ENCODE measurements at regions not wholly inside any gene's neighbourhood (a gene's known extent, or its start where the extent isn't known, plus 50 kb on each side); places are given as distances from the start of the nearest gene placed in this dataset.

DNA sequence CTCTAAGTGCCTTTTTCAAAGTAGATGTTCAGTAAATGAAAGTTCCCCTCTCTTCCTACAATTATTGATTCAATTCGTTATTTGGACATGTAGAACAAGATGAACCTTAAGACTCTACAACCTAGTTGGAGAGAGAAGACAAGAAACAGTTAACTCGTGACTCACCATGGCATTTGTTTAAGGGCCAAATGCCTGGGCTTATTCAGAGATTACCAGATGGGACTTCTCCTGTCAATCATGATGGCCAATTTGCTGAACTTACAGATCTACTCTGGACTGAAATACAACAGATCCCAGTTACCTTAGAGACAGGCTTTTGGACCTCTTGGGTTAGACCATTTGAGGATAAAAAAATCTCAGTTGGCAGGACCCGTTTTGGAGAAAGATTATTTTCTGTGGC, 93.5 kb downstream of the C1orf94 start:
- no peak for DNase-seq

DNA sequence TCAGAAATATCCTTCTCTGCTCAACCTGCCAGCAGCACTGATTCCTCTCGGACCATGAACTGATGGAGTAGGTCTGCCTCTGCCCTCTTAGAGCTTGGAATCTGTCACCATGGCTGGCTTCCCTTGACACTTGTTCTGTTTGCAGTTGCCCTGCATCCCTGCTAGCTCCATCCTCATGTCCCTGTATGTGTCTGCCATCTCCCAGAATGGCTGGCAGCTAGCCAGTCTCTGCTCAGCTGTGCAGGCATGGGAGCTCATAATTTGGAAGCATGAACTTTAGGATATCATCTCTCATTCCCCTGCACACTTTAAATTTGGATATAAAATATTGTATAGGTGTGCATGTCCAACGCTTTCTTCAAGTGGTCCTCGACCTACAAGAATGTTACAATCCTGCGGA, 95.4 kb downstream of the C1orf94 start:
- DNase-seq: no peak

DNA sequence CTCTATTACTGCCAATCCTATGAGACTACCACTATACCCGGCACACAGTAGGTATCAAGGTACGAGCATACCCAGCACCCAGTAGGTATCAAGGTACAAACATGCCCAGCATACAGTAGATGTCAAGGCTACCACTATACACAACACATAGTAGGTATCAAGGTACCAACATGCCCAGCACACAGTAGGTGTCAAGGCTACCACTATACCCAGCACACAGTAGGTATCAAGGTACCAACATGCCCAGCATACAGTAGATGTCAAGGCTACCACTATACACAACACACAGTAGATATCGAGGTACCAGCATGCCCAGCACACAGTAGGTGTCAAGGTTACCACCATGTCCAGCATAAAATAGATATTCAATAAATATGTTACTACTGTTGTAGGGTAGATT, 98.4 kb downstream of the C1orf94 start:
- DNase-seq: no peak

DNA sequence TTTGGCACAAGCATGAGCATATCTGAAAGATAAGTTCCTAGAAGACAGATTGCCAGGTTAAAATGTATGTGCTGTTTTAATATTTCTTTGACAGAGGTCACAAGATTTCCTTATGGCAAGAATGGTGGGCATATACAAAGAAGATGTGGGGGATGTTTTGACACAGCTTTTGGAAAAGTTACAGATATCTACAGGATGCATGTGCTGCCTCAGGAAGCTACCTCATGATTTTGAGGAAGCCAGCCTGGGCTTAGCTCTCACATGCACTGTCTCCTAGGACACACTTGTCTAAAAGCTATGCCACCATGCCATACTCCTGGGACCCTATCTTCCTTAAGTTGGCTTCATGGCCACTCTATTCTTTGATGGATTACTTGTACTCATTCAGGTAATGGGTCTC, 99.9 kb downstream of the C1orf94 start:
- no peak for DNase-seq

DNA sequence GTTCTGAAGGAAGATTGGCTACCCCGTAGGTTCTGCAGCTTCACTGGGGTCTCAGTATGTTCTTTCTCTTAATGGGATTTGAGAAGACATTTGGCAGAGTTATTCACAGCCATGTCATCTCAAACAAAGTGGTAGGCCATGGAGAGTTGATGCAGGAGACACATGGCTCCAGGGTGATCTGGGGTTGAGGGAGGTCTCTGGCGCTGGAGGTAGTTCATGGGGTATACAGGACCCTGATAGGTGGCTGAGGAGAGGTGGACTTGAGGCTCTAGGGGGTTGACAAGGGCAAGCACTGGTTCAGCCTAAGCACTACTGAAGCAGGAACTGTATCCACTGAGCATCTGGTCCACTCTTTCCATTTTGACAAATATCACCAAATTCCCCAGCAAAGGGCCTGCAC, 100.4 kb downstream of the C1orf94 start:
- no peak for DNase-seq

DNA sequence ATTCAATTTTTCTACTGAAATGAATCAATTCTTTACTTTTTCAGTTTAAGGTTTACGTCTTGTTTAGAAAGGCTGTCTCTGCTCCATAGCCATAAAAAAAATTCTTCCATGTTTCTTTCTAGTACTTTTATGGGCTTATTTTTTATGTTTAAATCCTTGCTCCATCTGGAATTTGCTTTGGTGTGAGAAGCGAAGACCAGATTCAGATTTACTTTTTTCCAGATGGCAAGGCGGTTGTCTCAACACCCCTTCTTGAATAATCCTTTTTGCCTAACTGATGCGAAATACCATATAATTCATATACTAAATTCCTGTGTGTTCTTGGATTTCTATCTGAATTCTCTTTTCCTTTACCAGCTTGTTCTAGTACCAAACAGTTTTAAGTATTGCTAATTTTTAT, 101.5 kb downstream of the C1orf94 start:
- no peak for DNase-seq

DNA sequence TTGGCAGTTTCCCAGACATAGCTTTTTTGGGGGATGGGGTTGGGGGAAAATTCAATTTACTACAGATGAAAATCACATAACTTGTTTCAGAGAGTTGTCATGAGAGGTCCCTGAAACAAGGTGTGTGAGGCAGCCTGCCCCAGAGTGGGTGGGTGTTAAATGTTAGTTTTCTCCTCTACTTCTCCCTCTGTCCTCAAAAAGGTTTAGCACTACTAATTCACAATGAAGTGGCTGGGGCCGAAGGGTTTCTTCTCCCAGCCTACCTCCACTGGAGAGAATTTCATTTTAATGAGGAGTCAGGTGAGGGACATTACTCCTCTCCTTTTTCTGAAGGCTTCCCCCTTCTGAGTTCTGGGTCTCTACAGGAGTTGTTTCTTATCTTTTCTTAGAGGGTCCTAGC, 103.3 kb downstream of the C1orf94 start:
- DNase-seq: no peak

DNA sequence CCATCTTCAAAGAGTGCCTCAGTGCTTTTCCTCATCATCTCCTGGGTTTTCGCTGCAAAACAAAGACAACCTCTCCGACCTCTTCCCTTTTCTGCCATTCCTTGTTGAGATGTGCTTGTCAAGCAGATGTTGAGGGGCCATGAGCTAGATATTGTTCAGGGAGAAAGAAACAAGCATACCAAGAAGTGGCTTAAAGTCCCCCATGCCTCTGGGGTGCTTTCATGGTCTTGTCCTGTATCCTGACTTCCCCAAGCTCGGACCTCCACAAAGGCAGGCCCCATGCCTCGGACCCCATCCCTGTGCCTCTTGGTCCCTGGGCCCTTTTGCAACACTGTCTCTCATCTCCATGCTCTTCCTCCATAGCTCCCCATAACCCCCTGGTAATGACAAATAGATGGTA, 103.8 kb downstream of the C1orf94 start:
- no peak for DNase-seq

DNA sequence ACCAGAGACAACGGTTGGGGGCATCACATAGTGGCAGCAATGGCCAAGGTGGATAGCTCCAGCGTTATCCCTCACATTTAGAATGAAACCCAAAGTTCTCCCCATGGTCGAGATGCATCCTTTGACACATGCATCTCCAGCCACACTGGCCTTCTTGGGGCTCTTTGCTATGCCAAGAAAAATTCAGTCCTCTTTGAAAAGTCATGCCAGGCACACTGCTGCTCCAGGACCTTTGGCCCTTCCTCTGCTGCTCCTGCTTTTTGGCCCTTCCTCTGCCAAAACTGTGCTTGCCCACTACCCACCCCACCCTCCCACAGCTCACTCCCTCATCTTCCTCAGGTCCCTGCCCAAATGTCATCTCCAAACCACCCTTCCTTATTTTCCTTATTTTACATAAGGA, 106.4 kb downstream of the C1orf94 start:
- no peak for DNase-seq

DNA sequence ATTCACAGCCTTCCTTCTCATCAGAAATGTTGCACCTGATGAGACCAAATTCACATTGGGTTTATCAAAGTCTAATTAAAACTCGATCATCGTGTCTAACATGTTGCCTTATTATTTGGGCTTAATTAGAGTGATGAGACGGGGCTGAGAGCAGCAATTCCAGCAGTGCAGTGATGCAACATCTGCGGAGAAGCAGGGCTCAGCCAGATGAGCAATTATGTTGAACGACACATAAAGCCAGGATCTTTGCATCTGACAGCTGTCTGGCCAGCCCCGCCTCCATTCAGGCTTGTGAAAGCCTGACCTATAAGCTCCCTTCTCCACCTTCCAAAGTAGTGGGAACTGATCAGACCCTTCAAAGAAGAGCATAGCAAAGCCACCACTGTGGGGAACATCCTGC, 109.8 kb downstream of the C1orf94 start:
- no peak for DNase-seq

DNA sequence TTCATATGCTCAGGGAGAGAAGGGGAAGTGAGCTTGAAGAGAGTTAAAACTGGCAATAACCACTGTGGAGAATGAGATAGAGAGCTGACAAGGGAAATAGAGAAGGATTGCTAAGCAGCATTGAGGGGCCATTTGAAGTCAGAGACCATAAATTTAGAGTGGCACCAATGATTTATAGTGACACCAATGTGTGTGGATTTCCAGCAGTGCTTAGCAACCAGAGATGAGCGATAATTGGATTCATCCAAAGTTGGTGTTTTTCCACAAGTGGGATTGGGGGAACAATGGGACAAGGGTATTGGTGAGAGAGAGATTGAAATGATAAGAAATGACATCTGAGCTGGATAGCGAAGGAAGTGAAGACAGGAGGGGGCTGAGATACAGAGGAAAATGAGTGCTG, 114.1 kb downstream of the C1orf94 start:
- no peak for DNase-seq

DNA sequence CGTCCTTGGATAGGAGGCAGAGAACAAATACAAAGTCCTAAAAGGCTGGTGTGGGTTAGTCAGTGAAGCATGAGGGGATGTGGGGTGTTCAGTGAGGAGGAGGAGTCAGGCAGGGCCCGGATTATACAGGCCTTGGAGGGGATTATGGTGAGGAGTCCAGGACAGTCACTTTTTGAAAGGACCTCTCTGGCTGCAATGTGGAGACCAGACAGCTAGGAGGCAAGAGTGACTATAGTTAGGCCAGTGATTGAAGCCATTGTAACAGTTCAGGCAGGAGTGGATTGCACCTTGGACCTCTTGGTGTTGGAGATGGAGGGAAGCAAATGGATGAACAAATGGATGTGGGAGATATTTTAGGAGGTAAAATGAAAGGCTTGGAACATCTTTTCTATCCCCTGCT, 115.8 kb downstream of the C1orf94 start:
- DNase-seq: no peak

DNA sequence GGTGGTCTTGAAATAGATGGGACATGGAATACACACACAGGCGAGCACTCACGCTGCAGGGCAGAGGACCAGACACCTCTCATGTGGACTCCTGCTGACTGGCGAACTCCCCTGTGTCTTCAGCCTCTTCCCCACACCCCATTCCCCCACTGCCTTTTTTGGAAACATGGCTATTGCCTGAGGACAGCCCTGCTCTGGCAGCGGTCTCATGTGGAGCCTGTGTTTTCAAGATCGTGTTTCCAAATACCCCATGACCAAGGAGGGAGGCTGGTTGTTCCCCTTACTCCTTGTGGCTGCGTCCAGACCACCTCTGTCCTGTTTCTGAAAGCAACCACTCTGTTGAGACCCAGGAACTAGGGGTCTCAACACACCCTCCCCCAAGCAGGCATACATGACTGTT, 119.4 kb downstream of the C1orf94 start:
- DNase-seq: no peak

DNA sequence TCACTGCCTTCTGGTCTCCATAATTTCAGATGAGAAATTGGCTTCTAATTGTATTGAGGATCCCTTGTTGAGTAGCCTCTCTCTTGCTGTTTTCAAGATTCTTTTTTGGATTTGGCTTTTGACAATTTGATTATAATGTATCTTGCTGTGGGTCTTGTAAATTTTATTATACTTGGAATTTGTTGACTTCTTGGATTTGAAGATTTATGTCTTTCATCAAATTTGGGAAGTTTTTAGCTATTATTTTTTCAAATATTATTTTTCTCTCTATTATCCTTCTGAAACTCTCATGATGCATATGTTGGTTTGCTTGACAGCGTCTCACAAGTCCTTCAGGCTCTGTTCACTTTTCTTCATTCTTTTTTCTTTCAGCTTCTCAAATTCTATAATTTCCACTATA, 126.1 kb downstream of the C1orf94 start:
- no peak for DNase-seq

DNA sequence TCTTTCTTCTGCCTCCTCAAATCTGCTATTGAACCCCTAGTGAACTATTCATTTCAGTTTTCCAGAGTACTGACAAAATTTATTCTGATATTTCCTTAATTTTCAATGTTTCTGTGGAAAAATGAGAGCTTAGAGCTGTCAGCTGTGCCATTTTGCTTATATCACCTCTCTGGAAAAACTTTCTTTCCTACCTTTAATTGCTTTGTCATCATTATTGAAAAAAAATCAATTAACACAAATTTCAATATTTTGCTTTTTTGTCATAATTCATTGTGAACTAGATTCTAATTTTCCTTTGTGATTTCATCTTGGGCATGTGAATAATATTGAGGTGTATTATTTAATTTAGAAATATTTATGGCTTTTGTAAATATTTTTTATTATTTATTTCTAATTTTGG, 126.5 kb downstream of the C1orf94 start:
- no peak for DNase-seq

DNA sequence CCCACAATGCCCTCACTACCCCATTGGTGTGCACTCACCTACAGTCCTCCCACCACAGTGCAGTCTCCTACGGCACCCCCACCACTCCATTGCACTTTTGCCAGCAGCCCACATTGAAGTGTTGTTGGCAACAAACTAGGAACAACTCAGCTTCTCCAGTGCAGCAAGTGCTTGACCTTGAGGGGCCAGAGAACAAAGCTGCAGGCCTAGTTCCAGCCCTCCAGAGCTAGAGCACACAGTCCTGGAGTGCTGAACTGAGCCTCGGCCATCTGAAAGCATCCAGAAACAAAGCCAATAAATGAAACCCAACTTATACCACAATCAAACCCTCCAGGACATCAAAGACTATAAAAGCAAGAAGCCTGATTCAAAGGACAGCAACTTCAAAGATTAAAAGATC, 129.9 kb downstream of the C1orf94 start:
- DNase-seq: no peak

DNA sequence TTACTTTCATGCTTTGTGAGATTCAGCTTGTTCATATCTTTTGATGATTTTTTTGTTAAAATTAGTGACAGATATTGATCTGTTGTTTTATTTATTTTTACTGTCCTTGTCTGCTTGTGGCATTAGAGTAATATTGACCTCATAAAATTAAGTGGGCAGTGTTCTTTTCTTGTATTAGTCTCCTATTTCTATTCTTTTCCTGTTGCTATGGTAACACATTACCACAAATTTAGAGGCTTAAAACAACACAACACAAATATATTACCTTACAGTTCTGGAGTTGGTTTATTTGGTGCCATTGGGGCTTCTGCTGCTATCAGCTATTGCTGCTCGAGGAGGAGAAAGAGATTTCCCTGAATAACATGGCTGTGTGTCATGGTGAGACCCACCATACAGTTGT, 135.7 kb downstream of the C1orf94 start:
- no peak for DNase-seq

DNA sequence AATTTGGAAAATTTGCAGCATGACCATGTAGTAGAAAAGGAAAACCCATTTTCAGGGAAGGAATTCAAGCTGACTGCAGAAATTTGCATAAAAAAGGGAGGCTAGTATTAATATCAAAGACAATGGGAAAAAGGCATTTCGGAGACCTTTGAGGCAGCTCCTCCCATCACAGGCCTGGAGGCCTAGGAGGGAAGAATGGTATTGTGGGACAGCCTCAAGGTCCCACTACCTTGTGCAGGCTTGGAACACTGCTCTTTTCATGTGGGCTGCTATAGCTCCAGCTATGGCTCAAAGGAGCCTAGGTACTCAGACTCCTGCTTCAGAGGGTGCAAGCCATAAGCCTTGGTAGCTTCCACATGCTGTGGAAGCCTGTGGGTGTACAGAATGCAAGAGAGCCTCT, 139.3 kb downstream of the C1orf94 start:
- no peak for DNase-seq

DNA sequence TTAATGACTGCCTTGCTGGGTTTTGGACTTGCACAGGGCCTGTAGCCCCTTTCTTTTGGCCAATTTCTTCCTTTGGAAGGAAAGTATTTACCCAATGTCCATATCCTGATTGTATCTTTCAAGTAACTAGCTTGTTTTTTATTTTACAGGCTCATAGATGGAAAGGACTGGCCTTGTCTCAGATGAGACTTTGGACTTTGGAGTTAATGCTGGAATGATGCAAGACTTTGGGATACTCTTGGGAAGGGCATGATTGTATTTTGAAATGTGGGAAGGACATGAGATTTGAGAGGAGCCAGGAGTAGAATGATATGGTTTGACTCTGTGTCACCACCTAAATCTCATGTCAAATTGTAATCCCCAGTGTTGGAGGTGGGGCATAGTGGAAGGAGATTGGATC, 140.1 kb downstream of the C1orf94 start:
- DNase-seq: no peak

DNA sequence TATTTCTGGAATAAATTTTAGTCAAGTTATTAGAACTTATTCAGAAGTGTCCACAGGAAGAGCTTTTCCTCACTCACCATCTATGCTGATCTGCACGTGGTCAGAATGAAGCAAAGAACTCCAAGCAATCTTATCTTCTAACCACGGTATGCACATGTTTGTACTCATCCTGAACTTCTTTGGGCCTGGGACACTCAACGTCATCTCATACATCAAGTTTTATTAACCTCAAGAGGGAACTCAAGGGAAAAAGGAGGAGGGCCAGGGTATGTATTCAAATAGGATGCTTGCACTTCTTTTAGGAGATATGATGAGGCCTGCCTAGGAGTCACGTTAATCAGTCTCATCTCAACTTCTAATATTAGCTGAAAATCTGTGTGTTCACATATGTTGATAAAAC, 142.5 kb downstream of the C1orf94 start:
- no peak for DNase-seq

DNA sequence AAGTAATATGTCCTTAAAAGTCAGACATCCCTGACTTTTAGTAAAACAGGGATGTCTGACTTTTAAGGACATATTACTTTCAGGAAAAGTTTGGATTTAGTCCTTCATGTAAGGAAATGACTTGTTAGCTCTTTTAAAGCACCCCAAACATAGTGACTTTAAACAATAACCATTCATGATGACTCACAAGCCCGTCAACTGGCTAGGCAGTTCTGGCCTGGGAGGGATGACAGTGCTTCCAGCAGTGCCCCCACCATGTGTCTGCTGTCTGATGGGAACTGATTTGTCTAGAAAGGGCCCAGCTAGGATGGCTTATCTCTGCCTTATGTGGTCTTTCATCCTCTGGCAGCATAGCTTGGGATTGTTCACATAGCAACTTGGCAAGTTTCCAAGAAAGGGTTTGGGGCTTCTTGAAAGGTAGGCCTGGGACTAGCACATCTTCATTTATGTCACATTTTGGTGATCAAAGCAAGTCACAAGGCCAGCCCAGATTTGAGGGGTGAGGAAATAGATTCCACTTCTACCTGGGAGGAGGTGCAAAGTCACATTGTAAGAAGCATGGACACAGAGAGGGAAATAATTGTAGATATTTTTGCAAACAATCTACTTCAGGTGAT, 143.5 kb downstream of the C1orf94 start:
- DNase-seq: no peak

DNA sequence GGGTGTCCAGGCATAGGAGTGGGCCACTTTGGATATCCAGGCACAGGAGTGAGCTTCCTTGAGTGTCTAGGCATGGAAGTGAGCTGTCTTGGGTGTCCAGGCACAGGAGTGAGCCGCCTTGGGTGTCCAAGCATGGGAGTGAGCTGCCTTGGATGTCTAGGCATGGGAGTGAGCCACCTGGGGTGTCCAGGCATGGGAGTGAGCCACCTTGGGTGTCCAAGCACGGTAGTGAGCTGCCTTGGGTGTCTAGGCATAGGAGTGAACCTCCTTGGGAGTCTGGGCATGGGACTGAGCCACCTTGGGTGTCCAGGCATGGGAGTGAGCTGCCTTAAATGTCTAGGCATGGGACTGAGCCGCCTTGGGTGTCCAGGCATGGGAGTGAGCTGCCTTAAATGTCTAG, 146.3 kb downstream of the C1orf94 start:
- DNase-seq: no peak

DNA sequence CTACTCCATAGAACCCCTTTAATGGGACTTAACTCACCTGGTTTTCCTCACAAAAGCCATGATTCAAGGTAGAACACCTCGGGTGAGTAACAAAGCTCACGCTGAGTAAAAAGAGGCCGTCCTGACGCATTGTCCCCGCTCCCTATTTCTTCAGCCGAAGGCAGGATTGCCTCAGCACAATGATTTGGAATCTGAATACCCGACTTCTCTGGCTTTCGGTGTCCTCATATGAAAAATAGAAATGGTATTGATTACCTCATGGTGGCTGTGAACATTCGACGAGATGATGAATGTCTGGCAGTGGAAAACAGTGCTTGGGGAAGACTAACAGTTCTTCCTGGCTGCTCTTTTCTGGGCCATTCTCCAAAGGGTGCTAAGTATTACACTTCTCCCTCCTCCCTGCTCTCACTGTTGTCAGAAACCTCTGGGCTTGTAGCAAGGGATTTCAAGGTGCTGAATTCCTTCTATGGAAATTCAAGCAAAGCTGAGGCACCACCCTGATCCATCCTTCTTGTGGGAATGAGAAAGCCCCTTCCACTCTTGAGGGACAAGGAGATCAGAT, 148.3 kb downstream of the C1orf94 start:
- DNase-seq: no peak

DNA sequence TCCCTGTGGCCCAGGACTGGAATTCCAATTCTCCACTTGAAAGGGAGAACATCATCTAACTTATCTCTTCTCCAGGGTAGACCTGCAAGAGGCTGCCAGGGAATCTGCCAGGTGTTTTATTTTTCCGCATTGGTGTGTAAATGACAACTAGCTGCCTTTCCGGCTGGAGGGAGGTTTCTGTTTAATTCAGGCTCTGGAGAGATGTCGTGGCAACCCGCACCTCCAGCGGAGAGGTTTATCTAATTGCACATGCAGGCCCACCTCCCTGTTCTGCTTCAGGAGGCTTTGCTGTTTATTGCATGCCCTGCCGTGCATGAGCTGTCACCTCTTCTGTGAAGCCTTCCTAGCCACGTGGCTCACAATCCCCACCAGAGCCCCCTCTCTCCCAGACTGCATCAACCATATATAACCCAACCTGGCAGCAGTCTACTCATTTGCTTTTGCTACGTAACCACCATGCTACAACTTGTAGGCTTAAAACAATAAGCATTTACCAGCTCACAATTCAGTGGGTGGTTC, 151.6 kb downstream of the C1orf94 start:
- DNase-seq: no peak

DNA sequence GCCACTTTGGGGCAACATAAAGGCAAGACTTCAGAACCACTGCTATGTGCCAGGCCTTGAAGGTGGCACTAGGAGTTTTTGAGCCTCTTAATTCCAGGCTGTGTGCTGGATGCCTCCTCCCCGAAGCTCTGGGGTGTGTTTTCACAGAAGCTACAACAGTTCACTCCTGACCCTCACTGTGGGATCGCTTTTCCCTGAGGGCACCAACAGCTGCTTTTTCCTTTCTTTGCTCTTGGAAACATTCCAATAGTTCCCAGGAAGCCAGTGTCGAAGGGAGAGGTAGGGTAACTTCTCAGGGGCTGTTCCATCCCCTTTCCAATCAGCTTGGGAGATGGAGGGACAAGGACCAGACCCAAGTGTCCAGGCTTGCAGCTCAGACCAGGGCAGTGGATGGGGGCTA, 153.4 kb downstream of the C1orf94 start:
- DNase-seq: no peak
